Gastrocnemius medialis (tissue), 4 donors: ENCODE measurements at regions not wholly inside any gene's neighbourhood (a gene's known extent, or its start where the extent isn't known, plus 50 kb on each side); places are given as distances from the start of the nearest gene placed in this dataset.

ENCODE experiments used
- ATAC-seq, 2 donors: fragments of 150-250 bp; one replicate each; pipeline ENCODE4 v1.9.1; 2016
- DNase-seq, 2 donors: peaks; one replicate each; pipeline ENCODE4 v3.0.0-alpha.2; 2019
- H3K27ac ChIP-seq, 4 donors: fragments of 200-600 bp; sonication (generic); 1 replicate in 1 of 4; 2 replicates in 3 of 4; pipeline ENCODE4 v1.5.1; 2016 to 2018; ENCODE audit warnings: mild to moderate bottlenecking in 2 of 4, moderate library complexity in 1 of 4
- H3K27me3 ChIP-seq, 3 donors: fragments of 200-600 bp; sonication (generic) in 2 of 3; 1 replicate in 1 of 3; 2 replicates in 2 of 3; pipeline versions ENCODE4 v1.5.1 to v1.6.0; 2016 to 2019; ENCODE audit warnings: mild to moderate bottlenecking in 1 of 3, moderate library complexity in 1 of 3
- H3K36me3 ChIP-seq, 2 donors: fragments of 200-600 bp; sonication (generic) in 1 of 2; one replicate each; pipeline ENCODE4 v1.5.1; 2017 to 2018
- H3K4me1 ChIP-seq, 2 donors: fragments of 200-600 bp; sonication (generic) in 1 of 2; one replicate each; pipeline ENCODE4 v1.5.1; 2016 to 2017; ENCODE audit warnings: mild to moderate bottlenecking in 2 of 2
- H3K4me3 ChIP-seq, 4 donors: fragments of 200-600 bp; sonication (generic) in 3 of 4; 1 replicate in 1 of 4; 2 replicates in 3 of 4; pipeline ENCODE4 v1.5.1; 2016 to 2019; ENCODE audit warnings: mild to moderate bottlenecking in 2 of 4
- H3K9me3 ChIP-seq, 3 donors: fragments of 200-600 bp; sonication (generic) in 2 of 3; 1 replicate in 1 of 3; 2 replicates in 2 of 3; pipeline ENCODE4 v1.5.1; 2016 to 2019
- POLR2A ChIP-seq, 2 donors: fragments of 450-650 bp; IDR thresholded peaks; one replicate each; pipeline ENCODE4 v1.6.1; 2017; ENCODE audit warnings: antibody characterized with exemption in 2 of 2, mild to moderate bottlenecking in 2 of 2, moderate library complexity in 2 of 2
- in situ Hi-C, 4 donors: fragments of 200-750 bp; cut with MboI; loops; one replicate each; pipeline versions ENCODE4 v1.15.0 to v1.8.0; 2017; ENCODE audit warnings: low sequenced_read_pairs in 4 of 4
- intact Hi-C: fragments of 100-400 bp; cut with DNase I; formaldehyde crosslinking; loops from one replicate; pipeline ENCODE4 v1.15.1; 2023; ENCODE audit warnings: low total_unique reads
- TF ChIP-seq, protein P1 (sequence below), 5 experiments: fragments of 450-650 bp in 3 of 5; fragments of 200-600 bp in 2 of 5; sonication (generic) in 2 of 5; IDR thresholded peaks in 4 of 5; conservative IDR thresholded peaks in 1 of 5; 1 replicate in 4 of 5; 2 replicates in 1 of 5; pipeline ENCODE4 v1.5.1; 2016 to 2019; ENCODE audit warnings: antibody characterized with exemption in 5 of 5, mild to moderate bottlenecking in 3 of 5, moderate library complexity in 3 of 5

- ATAC-seq (no peak), DNase-seq (no peak)
- in situ Hi-C loops = loop anchor here in 1 of 4 donors (25.0 kb wide), 1 partner anchor 465 kb away; the partner anchor contains the start of gene DRD1
- no peaks in the 10 kb centered on the region for H3K4me1 ChIP-seq
- no peak overlapping the region for H3K4me3 ChIP-seq
- H3K27me3 ChIP-seq = no peaks in the 10 kb centered on the region
- H3K27ac ChIP-seq = no peak overlapping the region
- H3K36me3 ChIP-seq = no peaks in the 10 kb centered on the region
- TF ChIP-seq POLR2A (IDR thresholded peaks at IDR 0.05) = no peak
- TF ChIP-seq, protein P1, sequence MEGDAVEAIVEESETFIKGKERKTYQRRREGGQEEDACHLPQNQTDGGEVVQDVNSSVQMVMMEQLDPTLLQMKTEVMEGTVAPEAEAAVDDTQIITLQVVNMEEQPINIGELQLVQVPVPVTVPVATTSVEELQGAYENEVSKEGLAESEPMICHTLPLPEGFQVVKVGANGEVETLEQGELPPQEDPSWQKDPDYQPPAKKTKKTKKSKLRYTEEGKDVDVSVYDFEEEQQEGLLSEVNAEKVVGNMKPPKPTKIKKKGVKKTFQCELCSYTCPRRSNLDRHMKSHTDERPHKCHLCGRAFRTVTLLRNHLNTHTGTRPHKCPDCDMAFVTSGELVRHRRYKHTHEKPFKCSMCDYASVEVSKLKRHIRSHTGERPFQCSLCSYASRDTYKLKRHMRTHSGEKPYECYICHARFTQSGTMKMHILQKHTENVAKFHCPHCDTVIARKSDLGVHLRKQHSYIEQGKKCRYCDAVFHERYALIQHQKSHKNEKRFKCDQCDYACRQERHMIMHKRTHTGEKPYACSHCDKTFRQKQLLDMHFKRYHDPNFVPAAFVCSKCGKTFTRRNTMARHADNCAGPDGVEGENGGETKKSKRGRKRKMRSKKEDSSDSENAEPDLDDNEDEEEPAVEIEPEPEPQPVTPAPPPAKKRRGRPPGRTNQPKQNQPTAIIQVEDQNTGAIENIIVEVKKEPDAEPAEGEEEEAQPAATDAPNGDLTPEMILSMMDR (IDR thresholded peaks at IDR 0.05 in 4 of 5, conservative IDR thresholded peaks at IDR 0.05 in 1 of 5) = no peak
- intact Hi-C loops = no loop called here
- no peaks in the 10 kb centered on the region for H3K9me3 ChIP-seq
Observed at GRCh38 chr5:174972291-174972690, 247.9 kb downstream of the MSX2 start.

- no peaks in the 10 kb centered on the region for H3K9me3 ChIP-seq
- H3K27me3 ChIP-seq = no peaks in the 10 kb centered on the region
- H3K4me3 ChIP-seq = no peak overlapping the region
- no peak overlapping the region for H3K27ac ChIP-seq
- DNase-seq (no peak), ATAC-seq (no peak)
- intact Hi-C loops = no loop called here
- no peaks in the 10 kb centered on the region for H3K36me3 ChIP-seq
- H3K4me1 ChIP-seq = no peaks in the 10 kb centered on the region
- TF ChIP-seq, protein P1 (IDR thresholded peaks at IDR 0.05 in 4 of 5, conservative IDR thresholded peaks at IDR 0.05 in 1 of 5) = no peak
- TF ChIP-seq POLR2A (IDR thresholded peaks at IDR 0.05) = no peak
- in situ Hi-C loops = loop anchor here in 1 of 4 donors (25.0 kb wide), 1 partner anchor 466 kb away; the partner anchor contains the start of gene DRD1
Observed at GRCh38 chr5:174971210-174971609, 246.8 kb downstream of the MSX2 start.

GRCh38 chr5:174970502-174970901 lies 246.1 kb downstream of the MSX2 start:
- intact Hi-C loops = no loop called here
- DNase-seq (no peak), ATAC-seq (no peak)
- Histone ChIP-seq H3K36me3 (no peaks in the 10 kb centered on the region), H3K4me3 (no peak overlapping the region), H3K27me3 (no peaks in the 10 kb centered on the region), H3K9me3 (no peaks in the 10 kb centered on the region), H3K27ac (no peak overlapping the region), H3K4me1 (no peaks in the 10 kb centered on the region)
- TF ChIP-seq, protein P1 (IDR thresholded peaks at IDR 0.05 in 4 of 5, conservative IDR thresholded peaks at IDR 0.05 in 1 of 5) = no peak
- TF ChIP-seq POLR2A (IDR thresholded peaks at IDR 0.05) = no peak
- in situ Hi-C loops = loop anchor here in 1 of 4 donors (25.0 kb wide), 1 partner anchor 467 kb away; the partner anchor contains the start of gene DRD1

GRCh38 chr5:174953871-174954270 lies 229.5 kb downstream of the MSX2 start:
- ATAC-seq (no peak), DNase-seq (no peak)
- in situ Hi-C loops = loop anchor here in 3 of 4 donors (5.0 to 25.0 kb wide), 3 partner anchors 483 to 493 kb away; partner anchors contain the start of gene DRD1 (in 2 of the 3)
- no peaks in the 10 kb centered on the region for H3K27me3 ChIP-seq
- TF ChIP-seq, protein P1 (IDR thresholded peaks at IDR 0.05 in 4 of 5, conservative IDR thresholded peaks at IDR 0.05 in 1 of 5) = no peak
- TF ChIP-seq POLR2A (IDR thresholded peaks at IDR 0.05) = no peak
- intact Hi-C loops = no loop called here
- H3K4me3 ChIP-seq = no peak overlapping the region
- no peak overlapping the region for H3K27ac ChIP-seq
- H3K4me1 ChIP-seq = no peaks in the 10 kb centered on the region
- H3K36me3 ChIP-seq = no peaks in the 10 kb centered on the region
- no peaks in the 10 kb centered on the region for H3K9me3 ChIP-seq
